ENCODE measurements at regions not wholly inside any gene's neighbourhood (a gene's known extent, or its start where the extent isn't known, plus 50 kb on each side); places are given as distances from the start of the nearest gene placed in this dataset.

DNA sequence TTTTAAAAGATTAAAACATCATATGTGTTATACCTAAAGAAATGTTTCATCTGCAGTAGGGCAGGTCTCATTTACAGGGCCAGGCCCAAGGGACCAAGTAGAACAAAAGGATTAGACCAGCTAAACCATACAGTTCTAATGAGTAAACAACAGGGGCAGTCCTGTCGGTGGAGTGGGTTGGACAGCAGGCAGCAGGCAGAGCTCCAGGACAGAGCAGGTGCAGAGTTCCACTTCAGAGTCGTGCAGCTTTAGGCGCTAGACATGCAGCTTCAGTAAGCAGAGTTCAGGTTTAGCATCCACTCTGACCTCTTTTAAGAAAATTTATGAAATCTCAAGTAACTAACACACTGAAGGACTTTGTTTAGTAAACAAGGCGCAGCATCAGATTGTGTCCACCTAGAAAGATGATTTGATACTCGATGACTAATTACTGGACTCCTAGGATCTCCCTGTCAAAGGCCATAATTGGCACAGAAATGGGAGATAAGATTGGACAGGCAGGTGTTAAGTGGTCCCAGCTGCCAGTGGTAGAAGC lies 487.7 kb upstream of the INTU start:
- WGBS, 5 donors, result 78 to 90% (median 83%) methylated on average over 5 of the region's 5 CpGs

DNA sequence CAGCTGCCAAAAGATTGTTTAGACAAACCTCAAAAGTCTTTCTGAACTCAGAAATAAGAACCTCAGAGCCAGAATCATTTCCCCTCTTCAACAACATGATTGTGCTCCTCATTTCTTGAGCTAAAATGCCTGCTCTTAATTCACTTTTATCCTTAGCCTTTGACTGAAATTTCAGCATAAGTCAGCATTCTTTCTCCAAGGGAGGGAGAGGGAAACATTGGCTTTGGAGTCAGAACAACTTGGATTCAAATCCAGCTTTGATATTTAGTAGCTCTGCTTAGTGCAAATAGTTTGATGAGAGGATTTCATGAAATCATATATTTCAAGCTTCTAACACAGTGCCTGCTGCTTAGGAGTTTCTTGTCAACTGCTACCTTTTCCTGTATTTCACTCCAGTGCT lies 484.6 kb upstream of the INTU start:
- TF ChIP-seq POLR2AphosphoS5 (IDR thresholded peaks at IDR 0.05), result no peak
- TF ChIP-seq, protein P1, sequence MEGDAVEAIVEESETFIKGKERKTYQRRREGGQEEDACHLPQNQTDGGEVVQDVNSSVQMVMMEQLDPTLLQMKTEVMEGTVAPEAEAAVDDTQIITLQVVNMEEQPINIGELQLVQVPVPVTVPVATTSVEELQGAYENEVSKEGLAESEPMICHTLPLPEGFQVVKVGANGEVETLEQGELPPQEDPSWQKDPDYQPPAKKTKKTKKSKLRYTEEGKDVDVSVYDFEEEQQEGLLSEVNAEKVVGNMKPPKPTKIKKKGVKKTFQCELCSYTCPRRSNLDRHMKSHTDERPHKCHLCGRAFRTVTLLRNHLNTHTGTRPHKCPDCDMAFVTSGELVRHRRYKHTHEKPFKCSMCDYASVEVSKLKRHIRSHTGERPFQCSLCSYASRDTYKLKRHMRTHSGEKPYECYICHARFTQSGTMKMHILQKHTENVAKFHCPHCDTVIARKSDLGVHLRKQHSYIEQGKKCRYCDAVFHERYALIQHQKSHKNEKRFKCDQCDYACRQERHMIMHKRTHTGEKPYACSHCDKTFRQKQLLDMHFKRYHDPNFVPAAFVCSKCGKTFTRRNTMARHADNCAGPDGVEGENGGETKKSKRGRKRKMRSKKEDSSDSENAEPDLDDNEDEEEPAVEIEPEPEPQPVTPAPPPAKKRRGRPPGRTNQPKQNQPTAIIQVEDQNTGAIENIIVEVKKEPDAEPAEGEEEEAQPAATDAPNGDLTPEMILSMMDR (IDR thresholded peaks at IDR 0.05 in 8 of 11, conservative IDR thresholded peaks at IDR 0.05 in 3 of 11), result no peak
- no peak for TF ChIP-seq POLR2A (IDR thresholded peaks at IDR 0.05)
- H3K9me3 ChIP-seq, result no peaks in the 10 kb centered on the region
- no peaks in the 10 kb centered on the region for H3K4me1 ChIP-seq
- no peak overlapping the region for H3K27ac ChIP-seq
- no peaks in the 10 kb centered on the region for H3K27me3 ChIP-seq (replicated peaks in 1 of 7)
- intact Hi-C loops (cut with DNase I; ENCODE audit: low total_unique reads), result no loop called here
- H3K36me3 ChIP-seq, result no peaks in the 10 kb centered on the region
- DNase-seq, result no peak
- no peak overlapping the region for H3K4me3 ChIP-seq

More for the DNA sequence above, 487.7 kb upstream of the INTU start:
- H3K36me3 ChIP-seq, result no peaks in the 10 kb centered on the region
- no peaks in the 10 kb centered on the region for H3K27me3 ChIP-seq (replicated peaks in 1 of 7)
- intact Hi-C loops (cut with DNase I; ENCODE audit: low total_unique reads), result no loop called here
- TF ChIP-seq POLR2A (IDR thresholded peaks at IDR 0.05) (no peak), POLR2AphosphoS5 (IDR thresholded peaks at IDR 0.05) (no peak)
- TF ChIP-seq, protein P1 (IDR thresholded peaks at IDR 0.05 in 8 of 11, conservative IDR thresholded peaks at IDR 0.05 in 3 of 11), result no peak
- no peak overlapping the region for H3K4me3 ChIP-seq
- no peaks in the 10 kb centered on the region for H3K9me3 ChIP-seq
- DNase-seq, result no peak
- H3K27ac ChIP-seq, result no peak overlapping the region
- H3K4me1 ChIP-seq, result no peaks in the 10 kb centered on the region

DNA sequence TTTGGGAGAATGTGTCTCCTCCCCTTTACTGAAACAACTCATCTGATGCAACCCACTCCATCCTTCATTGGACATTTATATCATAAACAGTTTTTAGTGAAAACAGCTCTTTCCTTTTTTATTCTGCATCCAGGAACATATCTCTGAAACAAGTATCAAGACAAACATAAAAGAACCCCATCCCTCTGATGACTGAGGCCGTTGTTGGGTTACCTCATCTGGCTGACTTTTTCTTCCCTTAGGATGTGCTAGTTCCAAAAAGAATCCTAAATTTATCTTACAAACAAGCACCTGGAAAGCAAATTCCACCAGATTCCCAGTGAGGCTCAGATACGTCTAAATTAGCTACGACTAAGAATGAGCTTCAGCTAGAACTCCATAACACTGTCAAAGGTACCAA lies 483.7 kb upstream of the INTU start:
- 91 to 98% (median 95%) methylated on average over 3 of the region's 3 CpGs for WGBS, 5 donors
- H3K4me1 ChIP-seq, result no peaks in the 10 kb centered on the region
- no peaks in the 10 kb centered on the region for H3K27me3 ChIP-seq (replicated peaks in 1 of 7)
- H3K9me3 ChIP-seq, result no peaks in the 10 kb centered on the region
- H3K4me3 ChIP-seq, result no peak overlapping the region
- TF ChIP-seq, protein P1 (IDR thresholded peaks at IDR 0.05 in 8 of 11, conservative IDR thresholded peaks at IDR 0.05 in 3 of 11), result no peak
- TF ChIP-seq POLR2A (IDR thresholded peaks at IDR 0.05), result no peak
- TF ChIP-seq POLR2AphosphoS5 (IDR thresholded peaks at IDR 0.05), result no peak
- no peak overlapping the region for H3K27ac ChIP-seq
- no peak for DNase-seq
- intact Hi-C loops (cut with DNase I; ENCODE audit: low total_unique reads), result no loop called here
- H3K36me3 ChIP-seq, result no peaks in the 10 kb centered on the region

DNA sequence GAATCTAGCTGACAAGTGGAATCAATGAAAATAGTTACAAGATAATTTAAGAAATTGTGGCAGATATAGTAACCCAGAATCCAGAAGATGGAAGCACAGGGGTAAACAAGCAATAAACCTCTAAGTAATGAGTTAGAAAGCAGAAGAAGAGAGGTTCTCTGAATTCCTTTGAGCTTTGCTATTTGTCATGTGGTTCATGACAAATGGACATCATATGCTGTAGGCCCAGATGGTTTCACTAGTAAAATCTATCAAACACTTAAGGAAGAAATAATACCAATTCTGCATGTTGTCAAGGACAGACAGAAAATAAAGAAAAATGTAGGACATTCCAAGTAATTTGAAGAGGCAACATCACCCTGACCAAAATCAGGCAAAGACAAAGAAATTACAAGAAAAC lies 480.8 kb upstream of the INTU start:
- intact Hi-C loops (cut with DNase I; ENCODE audit: low total_unique reads), result no loop called here
- TF ChIP-seq, protein P1 (IDR thresholded peaks at IDR 0.05 in 8 of 11, conservative IDR thresholded peaks at IDR 0.05 in 3 of 11), result no peak
- no peak for TF ChIP-seq POLR2AphosphoS5 (IDR thresholded peaks at IDR 0.05)
- no peak for TF ChIP-seq POLR2A (IDR thresholded peaks at IDR 0.05)
- H3K27ac ChIP-seq, result no peak overlapping the region
- H3K4me3 ChIP-seq, result no peak overlapping the region
- H3K9me3 ChIP-seq, result no peaks in the 10 kb centered on the region
- no peaks in the 10 kb centered on the region for H3K36me3 ChIP-seq
- no peaks in the 10 kb centered on the region for H3K4me1 ChIP-seq
- DNase-seq, result no peak
- H3K27me3 ChIP-seq (replicated peaks in 1 of 7), result no peaks in the 10 kb centered on the region

Measured in spleen (tissue), 11 donors.